ENCODE measurements at regions not wholly inside any gene's neighbourhood (a gene's known extent, or its start where the extent isn't known, plus 50 kb on each side); places are given as distances from the start of the nearest gene placed in this dataset.

GRCh38 chr1:22241811-22242210 is 98.9 kb upstream of the WNT4 start:
- TF ChIP-seq YY1 (IDR thresholded peaks at IDR 0.05; ENCODE audit: low read depth) (no peak), TAF1 (IDR thresholded peaks at IDR 0.05; ENCODE audit: low read depth) (no peak), CREB1 (IDR thresholded peaks at IDR 0.05; ENCODE audit: low read depth) (no peak), TCF12 (IDR thresholded peaks at IDR 0.05; ENCODE audit: low read depth) (no peak), REST (IDR thresholded peaks at IDR 0.05; ENCODE audit: low read depth) (no peak), MAX (IDR thresholded peaks at IDR 0.05) (no peak), FOXM1 (IDR thresholded peaks at IDR 0.05; ENCODE audit: borderline replicate concordance, low read depth) (no peak), EP300 (IDR thresholded peaks at IDR 0.05; ENCODE audit: borderline replicate concordance) (no peak), EGR1 (IDR thresholded peaks at IDR 0.05) (no peak), USF1 (IDR thresholded peaks at IDR 0.05) (no peak)

Measured in Ishikawa (cell line).